ENCODE measurements at regions not wholly inside any gene's neighbourhood (a gene's known extent, or its start where the extent isn't known, plus 50 kb on each side); places are given as distances from the start of the nearest gene placed in this dataset.

DNA sequence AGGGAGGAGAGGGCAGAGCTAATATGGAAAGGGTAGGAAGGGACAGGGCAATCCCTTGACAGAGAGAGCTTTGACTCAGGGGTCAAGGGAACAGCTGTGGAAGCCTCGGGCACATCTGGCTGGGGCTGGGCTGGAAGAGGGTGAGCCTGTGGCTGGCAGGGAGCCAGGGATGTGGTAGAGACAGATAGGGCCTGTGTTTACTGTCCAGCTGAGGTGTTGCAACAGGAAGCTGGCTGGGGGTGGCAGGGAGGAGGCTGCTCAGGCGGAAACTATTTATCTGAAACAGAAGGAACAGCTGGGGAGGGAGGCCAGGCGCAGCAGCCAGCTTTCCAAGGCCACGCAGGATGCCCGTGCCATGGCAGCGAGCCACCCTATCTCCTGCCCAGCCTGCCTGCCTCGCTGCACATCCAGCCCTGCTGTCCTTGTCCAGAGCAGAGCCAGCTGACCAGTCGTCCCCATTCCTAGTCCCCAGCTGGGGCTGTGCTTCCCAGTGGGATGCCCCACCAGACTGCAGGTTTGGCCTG is 264.7 kb downstream of the CYP26B1 start (continued):
- no peak for TF ChIP-seq TMF1 (CRISPR knock-in tag; IDR thresholded peaks at IDR 0.05; ENCODE audit: low read depth)
- TF ChIP-seq MTF2 (CRISPR knock-in tag; IDR thresholded peaks at IDR 0.05; ENCODE audit: borderline replicate concordance), result peak; percentile 76; the same call in 1 of the 2 replicates
- TF ChIP-seq MEIS2 (CRISPR knock-in tag; IDR thresholded peaks at IDR 0.05), result peak; percentile 90; the same call in 1 of the 2 replicates
- TF ChIP-seq HIVEP1 (CRISPR knock-in tag; IDR thresholded peaks at IDR 0.05), result peak; percentile 72; the same call in 1 of the 2 replicates
- TF ChIP-seq, protein P1, sequence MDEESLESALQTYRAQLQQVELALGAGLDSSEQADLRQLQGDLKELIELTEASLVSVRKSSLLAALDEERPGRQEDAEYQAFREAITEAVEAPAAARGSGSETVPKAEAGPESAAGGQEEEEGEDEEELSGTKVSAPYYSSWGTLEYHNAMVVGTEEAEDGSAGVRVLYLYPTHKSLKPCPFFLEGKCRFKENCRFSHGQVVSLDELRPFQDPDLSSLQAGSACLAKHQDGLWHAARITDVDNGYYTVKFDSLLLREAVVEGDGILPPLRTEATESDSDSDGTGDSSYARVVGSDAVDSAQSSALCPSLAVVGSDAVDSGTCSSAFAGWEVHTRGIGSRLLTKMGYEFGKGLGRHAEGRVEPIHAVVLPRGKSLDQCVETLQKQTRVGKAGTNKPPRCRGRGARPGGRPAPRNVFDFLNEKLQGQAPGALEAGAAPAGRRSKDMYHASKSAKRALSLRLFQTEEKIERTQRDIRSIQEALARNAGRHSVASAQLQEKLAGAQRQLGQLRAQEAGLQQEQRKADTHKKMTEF (CRISPR knock-in tag; IDR thresholded peaks at IDR 0.05), result peak; percentile 98
- TF ChIP-seq JUND (CRISPR knock-in tag; IDR thresholded peaks at IDR 0.05), result peak; percentile 67; the same call in 1 of the 2 replicates
- TF ChIP-seq HDAC2 (CRISPR knock-in tag; IDR thresholded peaks at IDR 0.05), result peak; percentile 96
- TF ChIP-seq ZNF292 (CRISPR knock-in tag; IDR thresholded peaks at IDR 0.05; ENCODE audit: borderline replicate concordance, low read depth), result peak; percentile 97
- TF ChIP-seq ZFP1 (CRISPR knock-in tag; IDR thresholded peaks at IDR 0.05), result peak; percentile 74; the same call in 1 of the 2 replicates
- TF ChIP-seq ZMYM4 (CRISPR knock-in tag; IDR thresholded peaks at IDR 0.05), result peak; percentile 93
- no peak for TF ChIP-seq ZBTB7B (CRISPR knock-in tag; IDR thresholded peaks at IDR 0.05)
- TF ChIP-seq ZNF124 (CRISPR knock-in tag; IDR thresholded peaks at IDR 0.05), result peak; percentile 91
- TF ChIP-seq, protein P2, sequence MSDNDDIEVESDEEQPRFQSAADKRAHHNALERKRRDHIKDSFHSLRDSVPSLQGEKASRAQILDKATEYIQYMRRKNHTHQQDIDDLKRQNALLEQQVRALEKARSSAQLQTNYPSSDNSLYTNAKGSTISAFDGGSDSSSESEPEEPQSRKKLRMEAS (IDR thresholded peaks at IDR 0.05), result peak; percentile 81
- no peak for TF ChIP-seq ZSCAN30 (CRISPR knock-in tag; IDR thresholded peaks at IDR 0.05)
- TF ChIP-seq KMT2B (CRISPR knock-in tag; IDR thresholded peaks at IDR 0.05), result 0 out of 2 replicates have a peak, but pooled peaks have one; percentile 21
- no peak for TF ChIP-seq ZNF850 (CRISPR knock-in tag; conservative IDR thresholded peaks at IDR 0.05)
- TF ChIP-seq, protein P3, sequence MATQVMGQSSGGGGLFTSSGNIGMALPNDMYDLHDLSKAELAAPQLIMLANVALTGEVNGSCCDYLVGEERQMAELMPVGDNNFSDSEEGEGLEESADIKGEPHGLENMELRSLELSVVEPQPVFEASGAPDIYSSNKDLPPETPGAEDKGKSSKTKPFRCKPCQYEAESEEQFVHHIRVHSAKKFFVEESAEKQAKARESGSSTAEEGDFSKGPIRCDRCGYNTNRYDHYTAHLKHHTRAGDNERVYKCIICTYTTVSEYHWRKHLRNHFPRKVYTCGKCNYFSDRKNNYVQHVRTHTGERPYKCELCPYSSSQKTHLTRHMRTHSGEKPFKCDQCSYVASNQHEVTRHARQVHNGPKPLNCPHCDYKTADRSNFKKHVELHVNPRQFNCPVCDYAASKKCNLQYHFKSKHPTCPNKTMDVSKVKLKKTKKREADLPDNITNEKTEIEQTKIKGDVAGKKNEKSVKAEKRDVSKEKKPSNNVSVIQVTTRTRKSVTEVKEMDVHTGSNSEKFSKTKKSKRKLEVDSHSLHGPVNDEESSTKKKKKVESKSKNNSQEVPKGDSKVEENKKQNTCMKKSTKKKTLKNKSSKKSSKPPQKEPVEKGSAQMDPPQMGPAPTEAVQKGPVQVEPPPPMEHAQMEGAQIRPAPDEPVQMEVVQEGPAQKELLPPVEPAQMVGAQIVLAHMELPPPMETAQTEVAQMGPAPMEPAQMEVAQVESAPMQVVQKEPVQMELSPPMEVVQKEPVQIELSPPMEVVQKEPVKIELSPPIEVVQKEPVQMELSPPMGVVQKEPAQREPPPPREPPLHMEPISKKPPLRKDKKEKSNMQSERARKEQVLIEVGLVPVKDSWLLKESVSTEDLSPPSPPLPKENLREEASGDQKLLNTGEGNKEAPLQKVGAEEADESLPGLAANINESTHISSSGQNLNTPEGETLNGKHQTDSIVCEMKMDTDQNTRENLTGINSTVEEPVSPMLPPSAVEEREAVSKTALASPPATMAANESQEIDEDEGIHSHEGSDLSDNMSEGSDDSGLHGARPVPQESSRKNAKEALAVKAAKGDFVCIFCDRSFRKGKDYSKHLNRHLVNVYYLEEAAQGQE (IDR thresholded peaks at IDR 0.05; ENCODE audit: borderline replicate concordance in 1 of 2, low read depth in 1 of 2, low read length in 2 of 2), result peak in 1 of 2 experiments; percentile 58; a peak in 1 of 4 replicates
- no peak for TF ChIP-seq SP1 (IDR thresholded peaks at IDR 0.05)
- peak; percentile 40; the same call in 1 of the 2 replicates for TF ChIP-seq SP1 (CRISPR knock-in tag; IDR thresholded peaks at IDR 0.05)
- TF ChIP-seq U2AF2 (IDR thresholded peaks at IDR 0.05; ENCODE audit: low read depth, low read length), result no peak
- TF ChIP-seq, protein P4, sequence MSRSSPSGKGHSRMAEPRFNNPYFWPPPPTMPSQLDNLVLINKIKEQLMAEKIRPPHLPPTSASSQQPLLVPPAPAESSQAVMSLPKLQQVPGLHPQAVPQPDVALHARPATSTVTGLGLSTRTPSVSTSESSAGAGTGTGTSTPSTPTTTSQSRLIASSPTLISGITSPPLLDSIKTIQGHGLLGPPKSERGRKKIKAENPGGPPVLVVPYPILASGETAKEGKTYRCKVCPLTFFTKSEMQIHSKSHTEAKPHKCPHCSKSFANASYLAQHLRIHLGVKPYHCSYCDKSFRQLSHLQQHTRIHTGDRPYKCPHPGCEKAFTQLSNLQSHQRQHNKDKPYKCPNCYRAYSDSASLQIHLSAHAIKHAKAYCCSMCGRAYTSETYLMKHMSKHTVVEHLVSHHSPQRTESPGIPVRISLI (CRISPR knock-in tag; IDR thresholded peaks at IDR 0.05; ENCODE audit: borderline replicate concordance), result peak; percentile 38; the same call in 1 of the 2 replicates
- TF ChIP-seq ZNF235 (CRISPR knock-in tag; IDR thresholded peaks at IDR 0.05; ENCODE audit: borderline replicate concordance), result no peak
- TF ChIP-seq CBX5 (CRISPR knock-in tag; IDR thresholded peaks at IDR 0.05; ENCODE audit: borderline replicate concordance), result peak; percentile 99
- no peak for TF ChIP-seq ZFAT (CRISPR knock-in tag; conservative IDR thresholded peaks at IDR 0.05)
- TF ChIP-seq ZSCAN21 (CRISPR knock-in tag; IDR thresholded peaks at IDR 0.05; ENCODE audit: borderline replicate concordance), result peak; percentile 88; the same call in 1 of the 2 replicates
- TF ChIP-seq ARNTL (CRISPR knock-in tag; IDR thresholded peaks at IDR 0.05), result peak; percentile 69; the same call in 1 of the 2 replicates
- peak; percentile 77; the same call in 1 of the 2 replicates for TF ChIP-seq REPIN1 (CRISPR knock-in tag; IDR thresholded peaks at IDR 0.05; ENCODE audit: borderline replicate concordance, low read depth)

Data from HepG2 (cell line).